HUDEP-2 (cell line): ENCODE measurements at regions not wholly inside any gene's neighbourhood (a gene's known extent, or its start where the extent isn't known, plus 50 kb on each side); places are given as distances from the start of the nearest gene placed in this dataset.

Source experiments
- DNase-seq, 76 experiments: peaks; one replicate each; lab custom pipeline; 2025; ENCODE audit not compliant: unreplicated experiment in 76 of 76; lab: John Stamatoyannopoulos, UW

DNA sequence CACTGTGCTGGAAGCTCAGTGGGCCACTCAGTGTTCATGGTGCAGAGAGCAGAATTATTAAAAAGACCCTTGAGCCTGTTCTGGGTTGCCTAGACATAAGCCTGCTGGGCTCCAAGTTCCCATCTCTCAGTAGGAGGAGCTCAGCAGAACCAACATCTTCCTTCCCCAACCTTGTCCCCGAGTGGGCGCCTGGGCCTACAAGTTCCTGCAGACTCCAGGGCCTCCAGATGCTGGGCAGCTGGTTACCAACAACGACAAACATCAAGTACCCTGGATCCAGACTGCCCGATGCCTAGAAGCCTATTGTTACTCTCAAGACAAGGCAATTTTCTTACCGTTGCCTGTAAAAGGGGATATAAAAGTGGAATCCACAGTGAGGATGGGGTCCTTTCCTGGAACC is 214.2 kb downstream of the HAUS1 start:
- DNase-seq, result no peak

GRCh38 chr18:46319783-46320182 is 215.6 kb downstream of the HAUS1 start:
- no peak for DNase-seq

- DNase-seq, result peak in 7 of 76 experiments; percentile 15 to 31 (median 24)
Measured at GRCh38 chr18:46320297-46320696, 216.1 kb downstream of the HAUS1 start.

- DNase-seq, result no peak
Measured at GRCh38 chr18:46320928-46321711, 216.9 kb downstream of the HAUS1 start.

DNA sequence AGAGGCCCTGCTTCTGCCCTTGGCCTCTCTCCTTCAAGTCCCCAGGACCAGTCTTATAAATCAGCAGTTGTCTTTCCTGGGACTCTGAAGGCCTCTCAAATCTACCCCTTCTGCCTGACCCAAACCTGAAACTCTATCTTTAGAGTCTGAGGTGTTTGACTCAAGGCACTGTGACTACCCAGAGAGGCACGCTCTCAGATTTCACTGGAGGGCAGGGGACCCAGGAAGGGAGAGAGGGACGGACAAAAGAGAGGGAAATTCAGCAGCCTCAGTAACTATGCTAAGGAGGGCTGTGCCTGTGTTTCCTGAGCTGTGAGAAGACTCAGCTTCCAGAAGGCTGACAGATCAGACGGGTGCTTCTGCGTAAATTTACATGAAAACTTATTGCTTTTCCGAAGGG is 217.8 kb downstream of the HAUS1 start:
- DNase-seq, result no peak

GRCh38 chr18:46322411-46322891 is 218.3 kb downstream of the HAUS1 start:
- DNase-seq, result no peak

DNA sequence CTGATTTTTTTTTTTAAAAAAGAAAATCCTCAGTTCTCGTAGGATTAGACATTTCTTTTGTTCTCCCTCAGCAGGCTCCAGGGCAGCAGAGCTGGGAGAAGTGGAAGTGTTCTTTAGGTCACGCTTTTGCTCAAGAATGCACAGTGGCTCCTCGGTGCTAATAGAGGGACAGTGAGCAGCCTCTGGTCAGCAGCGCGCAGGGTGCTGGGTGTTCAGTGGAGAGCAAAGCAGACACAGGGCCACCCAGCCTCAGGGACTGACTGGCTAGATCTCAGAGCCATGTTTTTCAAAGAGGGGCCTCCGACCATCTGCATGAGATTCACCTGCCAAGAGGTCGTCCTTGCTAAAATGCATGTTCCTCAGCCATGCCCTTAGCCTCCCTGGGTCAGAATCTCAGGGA is 218.8 kb downstream of the HAUS1 start:
- no peak for DNase-seq

DNA sequence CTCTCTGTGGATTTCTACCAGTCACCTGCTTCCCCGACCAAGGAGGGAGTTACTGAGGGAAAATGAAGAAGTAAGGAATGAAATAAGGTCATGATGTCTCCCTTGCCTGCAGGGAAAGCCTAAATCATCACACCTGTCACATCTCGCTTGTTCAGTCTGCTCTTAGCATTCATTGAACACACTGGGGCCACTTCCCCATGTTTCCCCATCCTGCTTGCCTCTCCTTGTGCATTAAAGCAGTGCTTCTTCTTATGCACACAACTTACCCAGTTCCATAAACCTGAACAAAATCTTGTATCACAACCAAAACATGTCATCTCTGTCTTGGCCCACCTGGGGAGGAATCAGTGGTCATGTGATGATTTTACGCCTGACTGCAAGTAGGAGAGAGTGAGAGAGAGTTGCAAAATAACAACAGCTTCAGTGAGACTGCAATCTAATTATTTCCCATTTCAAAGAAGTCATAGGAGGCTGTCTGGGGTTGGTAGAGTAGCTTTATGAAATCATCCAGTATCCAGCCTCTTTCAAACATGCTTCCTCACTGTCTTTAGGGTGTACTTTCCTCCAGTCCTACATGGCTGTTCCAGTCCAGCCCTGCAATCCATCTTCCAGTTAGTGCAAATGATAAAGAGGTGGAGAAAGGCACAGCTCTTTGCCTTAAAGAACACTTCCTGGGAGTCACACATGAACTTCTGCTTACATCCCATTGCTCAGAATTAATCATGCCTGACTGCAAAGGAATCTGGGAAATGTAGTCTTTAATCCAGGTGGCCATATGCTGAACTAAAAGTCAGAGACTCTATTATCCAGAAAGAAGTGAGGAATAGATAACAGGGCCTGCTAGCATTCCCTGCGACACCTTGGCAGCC is 220.1 kb downstream of the HAUS1 start:
- peak in 8 of 76 experiments; percentile 8 to 35 (median 22) for DNase-seq

DNA sequence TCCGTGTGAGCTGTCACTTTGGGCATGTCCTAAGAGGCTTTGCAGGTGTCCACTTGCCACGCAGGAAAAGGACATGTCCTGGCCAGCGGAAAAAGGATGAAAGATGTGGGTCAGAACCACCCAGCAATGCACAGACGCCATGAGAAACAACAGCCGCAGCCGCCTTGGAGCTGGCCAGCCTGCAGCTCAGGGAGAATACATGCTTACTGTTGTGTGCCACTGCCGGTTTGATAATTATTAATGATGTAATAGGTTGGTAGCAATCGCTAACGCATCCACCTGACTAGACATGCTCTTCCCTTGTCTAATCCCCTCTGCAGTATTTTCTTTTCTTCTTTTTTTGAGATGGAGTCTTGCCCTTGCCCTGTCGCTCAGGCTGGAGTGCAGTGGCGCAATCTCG is 221.7 kb downstream of the HAUS1 start:
- no peak for DNase-seq

DNA sequence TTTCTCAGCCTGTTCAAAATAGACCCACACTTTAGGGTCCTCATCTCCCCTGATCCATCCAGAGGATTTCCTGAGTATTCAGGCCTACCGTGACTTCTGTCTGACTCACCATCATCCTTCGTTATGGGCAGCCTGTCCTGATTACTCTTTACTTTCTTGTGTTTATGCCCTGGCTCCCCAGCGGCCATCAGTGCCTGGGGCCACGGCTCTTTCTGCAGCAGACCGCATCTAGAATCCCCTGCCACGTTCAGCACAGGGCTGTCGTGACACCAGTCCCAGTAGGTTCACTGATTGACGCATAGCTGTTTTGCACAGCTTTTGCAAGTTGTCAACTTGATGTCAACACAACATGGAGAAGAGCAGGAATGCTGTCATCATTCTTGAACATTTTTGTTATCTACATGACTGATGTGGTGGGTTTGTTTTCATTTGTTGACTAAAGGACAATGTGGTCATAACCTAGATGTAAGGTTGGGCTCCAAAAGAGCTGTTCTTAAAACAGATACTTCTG is 225.6 kb downstream of the HAUS1 start:
- DNase-seq, result no peak

DNA sequence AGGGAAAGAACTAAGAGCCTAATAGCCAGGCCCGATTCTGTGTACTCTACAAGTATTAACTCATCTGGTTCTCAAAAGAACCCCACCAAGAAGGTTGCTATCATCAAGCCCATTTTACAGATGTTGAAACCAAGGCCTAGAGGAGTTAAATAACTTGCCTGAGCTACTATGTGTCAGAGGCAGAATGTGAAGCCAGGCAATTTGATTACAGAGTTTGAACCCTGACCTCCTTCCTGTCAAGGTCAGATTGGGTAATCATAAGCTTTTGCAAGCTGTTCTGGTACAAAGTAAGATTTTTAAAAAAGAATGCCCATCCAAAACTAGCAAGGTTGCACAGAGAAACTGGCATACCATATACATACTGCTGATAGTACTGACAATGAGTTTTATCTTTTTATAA is 227.1 kb downstream of the HAUS1 start:
- no peak for DNase-seq

- DNase-seq, result no peak
Measured at GRCh38 chr18:46332286-46332801, 228.2 kb downstream of the HAUS1 start.

GRCh38 chr18:46332921-46333341 is 228.7 kb downstream of the HAUS1 start:
- DNase-seq, result no peak

GRCh38 chr18:46333431-46334135 is 229.4 kb downstream of the HAUS1 start:
- no peak for DNase-seq

DNA sequence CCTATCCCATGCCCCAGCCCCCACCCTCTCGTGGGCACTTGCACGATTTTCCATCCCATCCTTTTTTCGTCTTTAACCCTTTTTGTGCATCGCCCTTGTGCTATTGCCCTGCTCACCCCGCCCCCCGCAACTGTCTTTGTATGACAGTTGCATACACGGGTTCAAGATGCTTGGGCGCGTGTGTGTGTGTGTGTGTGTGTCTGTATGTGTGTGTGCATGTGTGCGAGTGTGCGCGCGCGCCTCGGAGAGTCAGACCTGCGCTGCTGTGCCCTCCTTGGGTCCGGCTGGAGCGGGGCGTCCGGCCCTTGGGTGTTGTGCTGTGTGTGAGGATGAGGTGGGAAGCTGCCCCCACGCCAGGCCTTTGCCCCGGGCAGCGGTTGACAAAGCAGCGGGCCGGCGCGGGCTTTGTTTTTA is 230.7 kb downstream of the HAUS1 start:
- DNase-seq, result no peak

- no peak for DNase-seq
Measured at GRCh38 chr18:46335534-46336101, 231.4 kb downstream of the HAUS1 start.

DNA sequence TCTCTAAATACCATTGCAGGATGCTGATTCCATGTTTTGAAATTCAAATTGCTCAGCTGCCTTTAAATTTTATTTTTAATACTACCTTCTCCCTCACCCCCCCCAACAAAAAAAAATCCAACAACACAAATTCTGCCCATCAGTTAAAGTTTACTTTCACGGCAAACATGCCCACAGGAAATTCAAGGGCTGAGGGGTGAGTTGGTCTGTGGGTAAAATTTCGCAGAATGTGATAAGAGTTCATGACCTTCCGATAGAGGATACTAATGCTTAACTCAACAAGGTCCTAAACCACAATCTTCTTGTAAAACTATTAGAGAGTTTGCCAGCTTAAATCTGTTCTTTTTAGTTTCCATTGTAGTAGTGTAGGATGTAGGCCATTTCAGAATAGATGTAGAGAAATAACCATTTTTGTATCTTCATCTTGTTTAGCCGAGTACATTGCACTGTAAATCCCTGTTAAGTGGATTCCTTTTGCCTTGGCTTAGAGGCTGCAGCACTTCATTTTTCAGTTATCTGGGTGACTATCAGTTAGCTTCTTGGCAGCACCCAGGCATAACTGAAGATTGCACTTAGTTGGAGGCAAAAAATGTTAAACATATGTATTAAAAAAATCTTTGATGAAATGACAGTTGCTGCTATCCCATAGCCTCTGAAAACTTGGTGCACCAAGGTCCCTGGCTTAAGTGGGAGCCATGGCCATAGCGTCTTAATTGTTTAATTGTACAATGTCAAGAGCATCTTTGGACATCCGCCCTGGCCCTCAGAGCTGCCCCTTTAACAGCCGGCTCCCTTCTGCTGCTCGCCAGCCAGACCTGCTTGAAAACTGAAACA is 232.3 kb downstream of the HAUS1 start:
- DNase-seq, result no peak

- DNase-seq, result no peak
Measured at GRCh38 chr18:46337271-46337670, 233.1 kb downstream of the HAUS1 start.

GRCh38 chr18:46338205-46338604 is 234.0 kb downstream of the HAUS1 start:
- DNase-seq, result no peak
